ENCODE measurements at regions not wholly inside any gene's neighbourhood (a gene's known extent, or its start where the extent isn't known, plus 50 kb on each side); places are given as distances from the start of the nearest gene placed in this dataset.

DNA sequence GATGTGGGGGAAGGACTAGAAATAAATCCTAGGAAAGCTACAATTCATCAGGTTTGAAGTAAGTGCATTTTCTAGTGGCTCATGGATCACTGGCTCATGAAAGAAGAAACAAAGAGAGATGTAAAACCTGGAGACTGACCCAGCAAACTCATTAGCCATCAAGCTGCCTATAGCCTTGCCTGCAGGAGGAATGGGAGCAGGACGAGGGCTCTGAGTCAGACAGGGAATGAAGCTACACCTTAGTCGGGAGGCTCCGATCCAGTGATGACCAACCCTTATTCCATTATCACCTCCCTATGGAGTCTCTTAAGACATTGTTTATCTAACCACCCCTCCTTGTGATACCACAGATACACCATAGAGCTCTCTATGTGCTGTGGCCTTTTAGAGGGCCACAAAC lies 112.5 kb upstream of the WDR11 start:
- Histone ChIP-seq H3K9me3 (no peaks in the 10 kb centered on the region), H3K4me3 (no peak overlapping the region), H3K27ac (no peak overlapping the region), H3K27me3 (no peaks in the 10 kb centered on the region), H3K4me1 (no peaks in the 10 kb centered on the region), H3K36me3 (no peaks in the 10 kb centered on the region)
- TF ChIP-seq, protein P1, sequence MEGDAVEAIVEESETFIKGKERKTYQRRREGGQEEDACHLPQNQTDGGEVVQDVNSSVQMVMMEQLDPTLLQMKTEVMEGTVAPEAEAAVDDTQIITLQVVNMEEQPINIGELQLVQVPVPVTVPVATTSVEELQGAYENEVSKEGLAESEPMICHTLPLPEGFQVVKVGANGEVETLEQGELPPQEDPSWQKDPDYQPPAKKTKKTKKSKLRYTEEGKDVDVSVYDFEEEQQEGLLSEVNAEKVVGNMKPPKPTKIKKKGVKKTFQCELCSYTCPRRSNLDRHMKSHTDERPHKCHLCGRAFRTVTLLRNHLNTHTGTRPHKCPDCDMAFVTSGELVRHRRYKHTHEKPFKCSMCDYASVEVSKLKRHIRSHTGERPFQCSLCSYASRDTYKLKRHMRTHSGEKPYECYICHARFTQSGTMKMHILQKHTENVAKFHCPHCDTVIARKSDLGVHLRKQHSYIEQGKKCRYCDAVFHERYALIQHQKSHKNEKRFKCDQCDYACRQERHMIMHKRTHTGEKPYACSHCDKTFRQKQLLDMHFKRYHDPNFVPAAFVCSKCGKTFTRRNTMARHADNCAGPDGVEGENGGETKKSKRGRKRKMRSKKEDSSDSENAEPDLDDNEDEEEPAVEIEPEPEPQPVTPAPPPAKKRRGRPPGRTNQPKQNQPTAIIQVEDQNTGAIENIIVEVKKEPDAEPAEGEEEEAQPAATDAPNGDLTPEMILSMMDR (IDR thresholded peaks at IDR 0.05) = no peak
- TF ChIP-seq EP300 (IDR thresholded peaks at IDR 0.05) = no peak
- no peak for TF ChIP-seq POLR2A (IDR thresholded peaks at IDR 0.05)
- DNase-seq (ENCODE audit: low spot score in 2 of 2) = no peak
- 83 to 86% methylated on average over 3 of the region's 3 CpGs for WGBS, 2 donors

DNA sequence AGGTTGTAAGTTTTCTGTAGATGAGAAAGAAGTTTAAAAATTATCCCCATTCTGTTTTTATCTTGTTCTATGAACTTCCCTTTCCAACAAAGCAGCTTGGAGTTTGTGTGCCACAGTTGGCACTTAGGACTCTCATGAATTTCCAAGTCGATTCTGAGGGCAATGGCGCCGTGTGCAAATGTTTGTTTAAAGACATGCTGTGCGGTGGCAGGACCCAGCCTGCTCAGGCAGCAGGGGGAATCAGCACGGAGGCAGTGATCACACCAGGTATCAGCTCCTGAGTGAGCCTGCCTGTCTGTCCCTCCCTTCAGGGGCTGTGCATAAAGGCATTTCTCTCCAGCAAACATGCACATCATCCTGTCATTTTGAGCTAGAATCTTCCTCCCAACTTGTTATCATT lies 109.8 kb upstream of the WDR11 start:
- no peaks in the 10 kb centered on the region for H3K36me3 ChIP-seq
- 38 to 52% methylated on average over 5 of the region's 5 CpGs for WGBS, 2 donors

DNA sequence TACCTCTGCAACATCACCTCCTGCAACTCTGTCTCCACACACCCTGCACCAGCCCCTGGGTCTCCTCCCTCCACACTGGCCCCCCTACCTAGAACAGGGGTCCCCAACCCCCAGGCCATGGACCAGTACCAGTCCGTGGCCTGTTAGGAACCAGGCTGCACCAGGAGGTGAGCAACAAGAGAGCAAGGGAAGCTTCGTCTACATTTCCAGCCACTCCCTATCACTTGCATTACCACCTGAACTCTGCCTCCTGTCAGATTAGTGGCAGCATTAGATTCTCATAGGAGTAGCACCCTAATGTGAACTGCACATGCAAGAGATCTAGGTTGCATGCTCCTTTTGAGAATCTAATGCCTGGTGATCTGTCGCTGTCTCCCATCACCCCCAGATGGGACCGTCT lies 108.8 kb upstream of the WDR11 start:
- Histone ChIP-seq H3K36me3 (no peaks in the 10 kb centered on the region), H3K4me3 (no peak overlapping the region), H3K27ac (no peak overlapping the region), H3K27me3 (no peaks in the 10 kb centered on the region), H3K9me3 (no peaks in the 10 kb centered on the region), H3K4me1 (no peaks in the 10 kb centered on the region)
- WGBS, 2 donors = 88 to 93% methylated on average over 4 of the region's 4 CpGs
- TF ChIP-seq EP300 (IDR thresholded peaks at IDR 0.05) (no peak), POLR2A (IDR thresholded peaks at IDR 0.05) (no peak)
- TF ChIP-seq, protein P1 (IDR thresholded peaks at IDR 0.05) = no peak
- DNase-seq (ENCODE audit: low spot score in 2 of 2) = no peak

More for the DNA sequence above, 109.8 kb upstream of the WDR11 start:
- no peak for DNase-seq (ENCODE audit: low spot score in 2 of 2)
- Histone ChIP-seq H3K27ac (no peak overlapping the region), H3K4me1 (no peaks in the 10 kb centered on the region), H3K27me3 (no peaks in the 10 kb centered on the region), H3K4me3 (no peak overlapping the region), H3K9me3 (no peaks in the 10 kb centered on the region)
- TF ChIP-seq EP300 (IDR thresholded peaks at IDR 0.05) (no peak), POLR2A (IDR thresholded peaks at IDR 0.05) (no peak)
- TF ChIP-seq, protein P1 (IDR thresholded peaks at IDR 0.05) = no peak

DNA sequence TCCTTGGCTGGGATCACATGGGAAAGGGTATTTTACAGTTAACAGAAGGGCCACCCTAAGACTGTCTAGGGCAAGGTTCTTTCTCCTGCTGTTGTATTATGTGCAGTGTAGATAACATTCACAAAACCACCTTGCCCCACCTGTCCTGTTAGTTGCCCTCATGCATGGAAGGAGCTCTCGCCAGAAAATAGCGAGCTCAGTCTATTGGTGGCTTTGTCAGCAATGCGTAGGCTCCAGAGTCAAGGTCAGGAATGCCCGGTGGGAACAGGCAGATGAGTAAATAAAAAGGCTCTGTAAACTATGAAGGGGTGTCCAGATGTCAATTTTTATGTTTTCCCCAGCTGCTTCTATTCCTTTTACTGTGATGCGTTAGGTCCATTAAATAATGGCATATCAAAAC lies 107.1 kb upstream of the WDR11 start:
- no peak for DNase-seq (ENCODE audit: low spot score in 2 of 2)
- H3K27me3 ChIP-seq = no peaks in the 10 kb centered on the region
- TF ChIP-seq POLR2A (IDR thresholded peaks at IDR 0.05) = no peak
- TF ChIP-seq, protein P1 (IDR thresholded peaks at IDR 0.05) = no peak
- TF ChIP-seq EP300 (IDR thresholded peaks at IDR 0.05) = no peak
- H3K9me3 ChIP-seq = no peaks in the 10 kb centered on the region
- H3K36me3 ChIP-seq = no peaks in the 10 kb centered on the region
- no peak overlapping the region for H3K4me3 ChIP-seq
- no peak overlapping the region for H3K27ac ChIP-seq
- H3K4me1 ChIP-seq = no peaks in the 10 kb centered on the region
- WGBS, 2 donors = 56 to 57% methylated on average over 5 of the region's 5 CpGs

DNA sequence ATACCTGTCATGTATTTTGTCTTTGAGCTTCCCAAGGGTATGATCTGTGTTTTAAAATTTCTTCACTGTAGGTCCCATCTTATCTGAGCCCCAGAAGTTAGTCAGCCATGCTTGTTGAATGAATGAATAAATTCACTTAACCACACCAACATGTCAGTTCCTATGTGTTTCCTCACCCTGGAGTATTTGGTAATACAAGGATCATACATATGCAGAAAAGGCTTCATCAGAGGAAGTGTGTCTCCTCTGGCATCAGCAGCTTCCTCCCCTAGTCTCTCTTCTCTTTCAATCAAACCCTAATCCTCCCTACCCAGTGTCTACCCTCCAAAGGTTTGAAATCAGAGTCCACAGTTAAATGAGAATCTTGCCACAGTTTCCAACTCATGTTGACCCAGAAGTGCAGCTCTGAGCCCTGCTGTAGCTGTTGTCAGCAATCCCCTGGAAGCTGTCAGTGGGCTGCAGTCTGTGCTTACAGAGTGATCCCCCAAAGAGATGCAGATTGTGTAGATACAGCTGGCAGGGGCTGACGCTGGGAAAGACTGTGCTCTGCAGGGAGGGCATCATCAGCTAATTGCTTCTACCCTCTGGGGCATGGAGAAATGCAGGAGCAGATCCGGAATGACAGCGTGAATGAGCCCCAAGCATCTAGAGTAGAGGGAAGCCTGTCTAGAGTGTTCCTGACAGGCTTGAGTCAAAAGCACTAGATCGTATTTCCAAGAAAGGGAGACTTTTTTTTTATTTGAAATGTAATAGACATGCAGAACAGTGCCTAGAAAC lies 105.0 kb upstream of the WDR11 start:
- no peaks in the 10 kb centered on the region for H3K36me3 ChIP-seq
- H3K27me3 ChIP-seq = no peaks in the 10 kb centered on the region
- TF ChIP-seq, protein P1 (IDR thresholded peaks at IDR 0.05) = no peak
- peak in 1 of 2 donors; percentile 20 for TF ChIP-seq EP300 (IDR thresholded peaks at IDR 0.05)
- no peak overlapping the region for H3K27ac ChIP-seq
- H3K9me3 ChIP-seq = no peaks in the 10 kb centered on the region
- no peak for DNase-seq (ENCODE audit: low spot score in 2 of 2)
- WGBS, 2 donors = 17 to 29% methylated on average over 4 of the region's 4 CpGs
- H3K4me3 ChIP-seq = no peak overlapping the region
- H3K4me1 ChIP-seq = no peaks in the 10 kb centered on the region

Data from tibial nerve (tissue), 4 donors.